Activated naive CD8-positive, alpha-beta T cell treated with anti-CD3 and anti-CD28 coated beads, Interleukin-2, amount 50 U/mL, for 24 hours (primary cell): ENCODE measurements at regions not wholly inside any gene's neighbourhood (a gene's known extent, or its start where the extent isn't known, plus 50 kb on each side); places are given as distances from the start of the nearest gene placed in this dataset.

Experiments
- ATAC-seq: fragments of 150-1000 bp; cut with Tn5 transposase; one replicate; pipeline ENCODE4 v1.10.0; 2021
- DNase-seq: peaks from one replicate; pipeline ENCODE4 v3.0.0; 2021
- H3K27ac Mint-ChIP-seq: one replicate; pipeline ENCODE4 v1.8.0; 2021; ENCODE audit warnings: mild to moderate bottlenecking, mixed read lengths
- H3K27me3 Mint-ChIP-seq: one replicate; pipeline ENCODE4 v1.8.0; 2021; ENCODE audit warnings: mixed read lengths
- H3K36me3 Mint-ChIP-seq: one replicate; pipeline ENCODE4 v1.8.0; 2021; ENCODE audit warnings: low read depth, mixed read lengths
- H3K4me1 Mint-ChIP-seq: one replicate; pipeline ENCODE4 v1.8.0; 2021; ENCODE audit warnings: mixed read lengths
- H3K4me3 Mint-ChIP-seq: one replicate; pipeline ENCODE4 v1.8.0; 2021; ENCODE audit warnings: mild to moderate bottlenecking, moderate library complexity, mixed read lengths
- H3K9me3 Mint-ChIP-seq: one replicate; pipeline ENCODE4 v1.8.0; 2021; ENCODE audit warnings: mixed read lengths

DNA sequence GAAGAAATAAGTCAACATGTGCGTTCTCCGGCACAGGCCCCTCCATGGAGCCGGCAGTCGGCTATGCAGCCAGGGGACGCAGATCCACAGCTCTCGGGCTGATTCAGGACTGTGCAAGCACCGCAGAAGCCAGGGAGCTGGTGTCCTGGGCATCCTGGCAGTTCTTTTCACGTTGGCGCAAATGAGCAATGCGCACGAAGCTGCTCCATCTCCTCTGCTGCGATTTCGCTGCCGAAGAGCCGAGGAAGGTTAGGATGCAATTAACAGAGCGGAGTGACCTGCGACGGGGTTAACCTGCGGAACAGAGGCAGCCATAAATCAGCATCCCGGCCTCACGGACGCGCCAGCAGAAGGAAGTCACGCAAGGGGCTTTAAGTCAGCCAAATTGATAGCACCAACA lies 107.1 kb upstream of the POU3F3 start:
- Mint-ChIP-seq H3K4me1 (no peaks in the 10 kb centered on the region), H3K27me3 (no peaks in the 10 kb centered on the region), H3K27ac (no peak overlapping the region), H3K9me3 (no peaks in the 10 kb centered on the region), H3K4me3 (no peak overlapping the region), H3K36me3 (no peaks in the 10 kb centered on the region)
- ATAC-seq: no peak
- no peak for DNase-seq

DNA sequence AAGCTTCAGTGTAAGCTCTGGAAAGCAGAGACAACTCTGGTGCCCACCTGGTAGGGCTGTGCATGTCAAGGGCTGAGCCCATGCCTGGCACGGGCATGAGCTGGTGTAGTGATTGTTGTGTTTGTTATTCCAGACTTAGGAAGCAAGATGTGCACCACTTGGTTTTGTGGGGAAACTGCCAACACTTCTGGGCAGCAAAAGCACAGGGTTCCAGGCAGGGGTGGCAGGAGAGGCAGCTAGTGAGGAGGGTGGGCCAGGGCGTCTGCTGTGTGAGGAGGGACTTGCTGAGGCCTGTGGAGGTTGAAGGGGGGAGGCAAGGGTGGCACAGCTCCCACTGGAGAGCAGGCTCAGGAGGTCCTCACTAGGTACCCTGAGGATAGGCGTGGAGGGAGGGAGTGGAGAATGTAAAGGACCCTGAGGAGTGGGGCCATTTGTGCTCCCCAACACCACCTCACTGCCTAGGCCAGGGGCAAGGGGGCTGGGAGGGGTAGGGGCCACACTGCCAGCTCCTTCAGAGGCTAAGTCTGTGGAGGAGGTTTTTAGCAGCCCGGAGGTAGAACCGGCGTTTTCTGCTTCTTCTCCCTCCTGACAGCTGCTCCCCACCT lies 104.0 kb upstream of the POU3F3 start:
- Mint-ChIP-seq H3K36me3 (no peaks in the 10 kb centered on the region), H3K4me1 (no peaks in the 10 kb centered on the region), H3K9me3 (no peaks in the 10 kb centered on the region), H3K27me3 (no peaks in the 10 kb centered on the region), H3K27ac (no peak overlapping the region), H3K4me3 (no peak overlapping the region)
- no peak for ATAC-seq
- no peak for DNase-seq

DNA sequence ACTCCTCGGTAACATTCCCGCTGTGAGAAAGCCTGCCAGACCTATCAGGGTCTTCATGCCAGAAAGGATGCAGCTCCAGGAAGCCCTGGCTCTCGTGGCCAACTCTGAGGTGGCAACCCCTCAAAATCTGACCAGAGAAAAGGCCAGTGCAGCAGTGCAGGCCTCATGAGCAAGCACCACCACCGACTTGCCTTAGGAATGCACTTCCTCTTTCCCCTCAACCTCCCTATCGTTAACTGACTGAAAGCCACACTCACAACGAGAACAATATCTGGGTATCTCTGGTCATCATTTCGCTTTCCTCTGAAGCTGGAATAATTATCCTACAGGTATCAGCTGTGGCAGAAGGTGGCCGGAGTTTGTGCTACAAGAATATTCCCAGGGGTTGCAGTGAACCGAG lies 101.4 kb upstream of the POU3F3 start:
- H3K27ac Mint-ChIP-seq: no peak overlapping the region
- no peaks in the 10 kb centered on the region for H3K9me3 Mint-ChIP-seq
- no peaks in the 10 kb centered on the region for H3K27me3 Mint-ChIP-seq
- no peak overlapping the region for H3K4me3 Mint-ChIP-seq
- H3K4me1 Mint-ChIP-seq: no peaks in the 10 kb centered on the region
- no peak for ATAC-seq
- no peak for DNase-seq
- H3K36me3 Mint-ChIP-seq: no peaks in the 10 kb centered on the region

DNA sequence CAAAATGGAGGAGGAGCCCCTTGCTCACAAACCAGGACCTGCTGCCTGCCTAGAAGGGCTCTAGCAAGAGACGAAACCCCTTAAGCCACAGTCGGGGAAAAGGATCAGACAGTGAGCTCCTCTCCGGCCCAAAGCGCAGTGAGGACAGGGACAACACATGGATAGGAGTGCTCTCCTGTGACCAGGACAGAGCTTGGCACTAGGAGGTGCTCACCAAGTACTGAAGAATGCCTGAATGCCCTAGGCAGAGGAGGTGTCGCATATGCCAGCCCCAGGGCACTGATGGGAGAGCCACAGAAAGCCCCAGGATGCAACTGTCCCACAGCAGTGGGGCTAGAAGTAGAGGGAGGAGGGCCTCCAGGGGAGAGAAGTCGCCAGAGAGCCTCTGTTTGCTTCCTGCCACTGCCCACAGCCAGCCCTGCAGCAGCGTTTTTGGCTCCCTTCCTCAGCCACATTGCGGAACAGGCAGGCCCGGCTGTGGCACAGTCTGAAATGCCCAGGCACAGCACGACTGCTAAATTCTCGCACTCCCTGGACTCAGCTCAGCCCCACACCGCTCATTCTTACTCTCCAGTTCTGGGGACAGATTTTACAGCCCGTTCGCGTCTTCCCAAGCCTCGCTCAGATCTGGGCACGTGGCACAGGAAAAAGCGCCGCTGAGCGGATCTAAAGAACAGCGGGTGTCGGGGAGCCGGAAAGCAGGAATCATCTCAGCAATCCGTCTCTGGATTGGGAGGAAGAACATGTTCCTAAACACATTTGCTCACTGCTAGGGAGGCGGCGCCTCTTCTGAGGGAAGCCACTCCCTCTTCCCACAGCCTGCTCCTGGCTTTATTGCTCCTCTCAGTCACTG lies 98.7 kb upstream of the POU3F3 start:
- H3K27me3 Mint-ChIP-seq: no peaks in the 10 kb centered on the region
- H3K36me3 Mint-ChIP-seq: no peaks in the 10 kb centered on the region
- no peak for ATAC-seq
- no peak overlapping the region for H3K27ac Mint-ChIP-seq
- H3K9me3 Mint-ChIP-seq: no peaks in the 10 kb centered on the region
- DNase-seq: no peak
- H3K4me1 Mint-ChIP-seq: no peaks in the 10 kb centered on the region
- no peak overlapping the region for H3K4me3 Mint-ChIP-seq

DNA sequence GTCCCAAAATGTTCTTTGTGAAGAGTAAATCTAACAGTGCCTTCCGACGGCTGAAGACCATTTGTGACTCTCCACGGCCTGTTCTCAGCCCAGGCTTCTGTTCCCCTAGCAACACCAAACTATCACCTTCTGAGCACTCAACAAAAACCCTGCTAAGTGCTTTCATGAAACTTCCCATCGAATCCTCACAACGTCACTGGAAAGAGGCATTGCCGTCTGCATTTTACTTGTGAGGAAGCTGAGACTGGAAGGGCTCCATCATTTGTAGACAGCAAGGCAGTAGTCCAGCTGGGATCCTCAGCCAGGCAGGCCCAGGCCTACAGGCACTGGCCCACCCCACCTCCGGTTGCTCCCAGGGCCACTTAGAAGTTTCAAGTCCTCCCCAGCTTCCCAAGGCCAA lies 97.8 kb upstream of the POU3F3 start:
- H3K4me1 Mint-ChIP-seq: no peaks in the 10 kb centered on the region
- H3K36me3 Mint-ChIP-seq: no peaks in the 10 kb centered on the region
- no peak overlapping the region for H3K4me3 Mint-ChIP-seq
- ATAC-seq: no peak
- no peak overlapping the region for H3K27ac Mint-ChIP-seq
- H3K9me3 Mint-ChIP-seq: no peaks in the 10 kb centered on the region
- H3K27me3 Mint-ChIP-seq: peaks cover under 1% of the 10 kb centered on the region
- no peak for DNase-seq

DNA sequence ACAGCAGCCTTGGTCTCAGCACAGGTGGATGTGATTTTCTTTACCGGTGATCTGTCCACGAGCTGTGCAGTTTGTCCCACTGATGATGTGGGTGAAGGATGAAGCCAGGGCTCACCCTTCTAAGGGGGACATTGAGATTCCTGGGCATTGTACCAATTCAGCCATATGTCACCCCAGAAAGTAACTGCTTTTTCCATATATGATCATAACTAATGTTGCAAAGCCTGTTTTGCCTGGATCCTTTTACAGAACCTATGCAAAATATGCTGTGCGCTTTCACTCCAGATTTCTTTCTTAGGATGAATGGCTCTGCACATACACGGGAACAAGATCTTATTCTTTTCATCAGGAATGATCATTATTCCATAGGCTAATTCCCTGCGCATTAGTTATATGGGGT lies 96.9 kb upstream of the POU3F3 start:
- H3K36me3 Mint-ChIP-seq: no peaks in the 10 kb centered on the region
- H3K27ac Mint-ChIP-seq: no peak overlapping the region
- H3K4me1 Mint-ChIP-seq: no peaks in the 10 kb centered on the region
- no peaks in the 10 kb centered on the region for H3K9me3 Mint-ChIP-seq
- no peak for DNase-seq
- peaks cover 3% of the 10 kb centered on the region for H3K27me3 Mint-ChIP-seq
- no peak overlapping the region for H3K4me3 Mint-ChIP-seq
- ATAC-seq: no peak

DNA sequence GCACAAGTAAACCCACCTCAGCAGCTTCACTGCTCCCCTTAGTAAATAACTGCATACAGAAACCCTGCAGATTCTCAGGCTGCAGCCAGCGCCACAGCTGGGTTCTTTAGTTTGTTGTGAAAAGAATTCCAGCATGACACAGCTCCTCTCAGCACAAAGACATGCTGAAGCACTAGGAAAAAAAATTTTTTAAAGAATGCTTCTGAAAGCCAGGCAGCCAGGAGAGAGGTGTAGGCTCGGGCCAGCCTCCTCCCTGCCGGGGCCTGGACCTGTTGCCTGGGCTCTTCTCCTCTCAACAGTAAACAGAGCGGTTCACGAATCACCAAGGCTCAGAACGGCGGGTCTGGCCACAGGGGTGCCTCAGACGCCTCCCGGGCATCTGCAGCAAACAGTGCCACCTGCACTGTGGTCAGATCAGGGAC lies 95.7 kb upstream of the POU3F3 start:
- no peaks in the 10 kb centered on the region for H3K9me3 Mint-ChIP-seq
- H3K36me3 Mint-ChIP-seq: no peaks in the 10 kb centered on the region
- no peak overlapping the region for H3K27ac Mint-ChIP-seq

DNA sequence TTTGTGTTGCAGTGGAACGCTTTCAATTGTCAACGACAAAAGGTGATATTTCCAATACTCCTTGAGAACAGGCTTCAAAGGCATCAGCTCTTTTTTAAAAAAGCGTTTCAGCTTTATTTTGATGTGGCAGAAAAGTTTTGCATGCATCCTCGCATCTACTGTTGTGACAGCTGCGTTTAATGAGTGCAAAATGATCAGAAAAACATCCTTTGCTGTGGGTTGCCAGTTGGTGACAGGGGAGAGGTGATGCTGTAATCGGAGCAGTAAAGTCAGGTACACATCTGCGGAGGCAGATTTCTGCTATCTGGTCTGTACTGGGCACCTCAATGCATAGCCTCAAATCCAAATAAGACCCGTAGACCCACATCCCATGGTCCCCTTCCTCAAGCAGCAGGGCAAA lies 91.9 kb upstream of the POU3F3 start:
- H3K4me3 Mint-ChIP-seq: no peak overlapping the region
- H3K27ac Mint-ChIP-seq: no peak overlapping the region
- H3K27me3 Mint-ChIP-seq: peaks cover 4% of the 10 kb centered on the region

More for the DNA sequence above, 95.7 kb upstream of the POU3F3 start:
- H3K4me3 Mint-ChIP-seq: no peak overlapping the region
- ATAC-seq (no peak), DNase-seq (no peak)
- peaks cover 4% of the 10 kb centered on the region for H3K27me3 Mint-ChIP-seq
- no peaks in the 10 kb centered on the region for H3K4me1 Mint-ChIP-seq

DNA sequence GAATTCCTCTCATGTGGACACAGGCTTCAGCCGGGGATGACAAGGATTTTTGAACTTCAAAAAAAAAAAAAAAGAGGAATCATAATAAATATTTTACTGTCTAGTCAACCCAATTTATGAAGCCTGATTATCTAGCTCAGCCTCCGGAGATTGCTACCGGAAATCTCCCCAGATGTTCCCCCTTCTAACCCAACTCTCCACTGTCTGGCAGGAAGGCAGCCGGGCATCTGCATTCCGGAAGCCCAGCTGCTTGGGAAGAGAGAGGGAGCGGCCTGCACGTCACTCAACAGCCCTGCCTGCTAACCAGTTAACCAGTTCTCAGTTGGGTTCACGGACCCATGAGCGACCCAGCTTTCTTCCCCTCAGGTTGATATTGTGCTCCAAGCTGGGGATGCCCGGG lies 87.2 kb upstream of the POU3F3 start:
- DNase-seq: no peak
- no peak overlapping the region for H3K4me3 Mint-ChIP-seq
- peaks cover 3% of the 10 kb centered on the region for H3K9me3 Mint-ChIP-seq
- no peak overlapping the region for H3K27ac Mint-ChIP-seq
- no peak for ATAC-seq
- H3K36me3 Mint-ChIP-seq: no peaks in the 10 kb centered on the region
- H3K4me1 Mint-ChIP-seq: no peaks in the 10 kb centered on the region
- peaks cover 2% of the 10 kb centered on the region for H3K27me3 Mint-ChIP-seq

More for the DNA sequence above, 91.9 kb upstream of the POU3F3 start:
- H3K9me3 Mint-ChIP-seq: no peaks in the 10 kb centered on the region
- no peak for DNase-seq
- no peaks in the 10 kb centered on the region for H3K36me3 Mint-ChIP-seq
- H3K4me1 Mint-ChIP-seq: no peaks in the 10 kb centered on the region
- ATAC-seq: no peak

DNA sequence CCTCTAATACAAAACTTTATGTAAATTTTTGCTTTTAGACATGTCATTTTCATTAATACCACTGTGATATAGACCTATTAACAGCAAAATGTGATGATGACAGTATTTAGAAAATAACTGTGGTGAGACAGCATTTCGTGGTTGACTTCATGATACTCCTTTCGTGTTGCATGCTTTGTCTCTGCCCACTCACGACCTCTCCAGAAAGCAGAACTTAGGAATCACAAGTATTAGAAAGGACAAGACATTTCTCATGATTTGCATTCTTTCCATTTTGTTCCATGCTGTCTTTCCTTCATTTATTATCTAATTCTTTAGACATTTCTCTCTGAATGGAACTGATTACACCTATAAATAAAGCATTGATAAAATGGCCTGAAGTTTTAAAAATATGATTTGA lies 85.2 kb upstream of the POU3F3 start:
- ATAC-seq (no peak), DNase-seq (no peak)
- Mint-ChIP-seq H3K9me3 (peaks cover 3% of the 10 kb centered on the region), H3K4me3 (no peak overlapping the region), H3K4me1 (no peaks in the 10 kb centered on the region), H3K27me3 (no peaks in the 10 kb centered on the region), H3K27ac (no peak overlapping the region), H3K36me3 (no peaks in the 10 kb centered on the region)

DNA sequence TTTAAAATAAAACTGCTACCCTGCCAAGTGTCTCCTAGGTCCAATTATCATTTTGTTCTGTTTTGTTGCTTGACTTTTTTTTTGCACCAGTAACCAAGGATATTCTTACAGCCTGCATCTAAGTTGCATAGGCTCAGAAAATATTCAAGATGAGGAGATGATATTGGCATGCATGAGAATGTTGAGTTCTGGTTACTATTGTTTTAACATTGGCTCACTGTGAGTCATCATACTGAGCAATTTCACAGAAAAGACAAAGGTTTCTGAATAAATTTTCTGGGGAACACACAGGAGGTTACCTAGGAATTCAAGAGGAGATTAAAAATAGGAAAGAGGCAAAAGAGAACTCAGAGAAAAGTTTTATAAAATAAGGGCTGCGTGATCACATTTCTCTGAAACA lies 84.8 kb upstream of the POU3F3 start:
- peaks cover 3% of the 10 kb centered on the region for H3K9me3 Mint-ChIP-seq
- no peaks in the 10 kb centered on the region for H3K27me3 Mint-ChIP-seq
- no peak overlapping the region for H3K4me3 Mint-ChIP-seq
- DNase-seq (no peak), ATAC-seq (no peak)
- no peak overlapping the region for H3K27ac Mint-ChIP-seq
- no peaks in the 10 kb centered on the region for H3K36me3 Mint-ChIP-seq
- no peaks in the 10 kb centered on the region for H3K4me1 Mint-ChIP-seq

DNA sequence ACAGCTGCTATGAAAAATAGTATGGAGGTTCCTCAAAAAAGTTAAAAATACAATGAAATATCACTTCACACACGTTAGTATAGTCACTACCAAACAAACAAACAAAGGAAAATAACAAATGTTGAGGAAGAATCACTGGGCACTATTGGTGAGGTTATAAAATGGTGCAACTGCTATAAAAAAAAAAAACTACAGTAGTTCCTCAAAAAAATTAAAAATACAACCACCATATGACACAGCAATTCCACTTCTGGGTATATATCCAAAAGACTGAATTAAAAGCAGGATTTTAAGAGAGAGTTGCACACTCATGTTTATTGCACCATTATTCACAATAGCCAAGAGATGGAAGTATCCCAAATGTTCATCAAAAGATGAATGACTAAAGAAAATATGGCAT lies 80.9 kb upstream of the POU3F3 start:
- no peak for DNase-seq
- no peaks in the 10 kb centered on the region for H3K4me1 Mint-ChIP-seq
- no peak overlapping the region for H3K27ac Mint-ChIP-seq
- H3K27me3 Mint-ChIP-seq: peaks cover 1% of the 10 kb centered on the region
- H3K36me3 Mint-ChIP-seq: no peaks in the 10 kb centered on the region
- ATAC-seq: no peak
- no peak overlapping the region for H3K4me3 Mint-ChIP-seq
- H3K9me3 Mint-ChIP-seq: peaks cover 3% of the 10 kb centered on the region

DNA sequence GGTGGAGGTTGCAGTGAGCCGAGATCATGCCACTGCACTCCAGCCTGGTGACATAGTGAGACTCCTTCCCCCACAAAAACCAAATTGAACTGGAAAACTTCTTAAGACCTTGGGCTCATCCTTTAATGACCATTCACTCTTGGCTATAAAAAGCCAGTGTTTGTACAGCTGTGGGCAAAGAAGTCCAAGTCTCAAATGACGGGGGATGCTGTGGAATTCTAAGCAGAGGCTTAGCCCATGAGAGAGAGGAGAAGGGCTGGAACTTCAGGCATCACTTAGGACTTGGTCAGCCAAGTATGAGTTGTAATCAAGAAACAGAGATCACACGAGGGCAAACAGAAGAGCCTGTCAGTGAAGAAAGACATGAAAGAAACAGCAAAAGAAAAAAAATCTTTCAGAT lies 79.3 kb upstream of the POU3F3 start:
- Mint-ChIP-seq H3K4me3 (no peak overlapping the region), H3K36me3 (no peaks in the 10 kb centered on the region), H3K9me3 (peaks cover 3% of the 10 kb centered on the region), H3K27ac (no peak overlapping the region), H3K4me1 (no peaks in the 10 kb centered on the region), H3K27me3 (peaks cover 1% of the 10 kb centered on the region)
- ATAC-seq (no peak), DNase-seq (no peak)

DNA sequence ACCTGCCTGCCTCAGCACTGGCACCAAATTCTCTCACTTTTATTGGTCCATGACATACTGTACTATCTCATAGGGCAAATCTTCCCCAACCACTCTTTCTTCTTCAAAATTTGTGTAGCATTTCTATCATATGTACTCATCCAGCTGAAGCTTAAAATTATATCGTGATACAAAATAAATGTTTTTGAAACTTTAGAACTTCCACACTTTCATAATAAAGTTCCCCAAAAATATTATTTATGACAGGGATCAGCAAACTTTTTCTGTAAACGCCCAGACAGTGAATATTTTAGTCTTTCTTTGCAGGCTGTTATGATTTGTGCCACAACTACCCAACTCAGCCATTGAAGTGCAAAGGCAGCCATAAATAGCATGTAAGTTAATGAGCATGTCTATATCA lies 76.2 kb upstream of the POU3F3 start:
- H3K9me3 Mint-ChIP-seq: no peaks in the 10 kb centered on the region
- H3K4me3 Mint-ChIP-seq: no peak overlapping the region
- H3K27me3 Mint-ChIP-seq: peaks cover 1% of the 10 kb centered on the region
- H3K36me3 Mint-ChIP-seq: no peaks in the 10 kb centered on the region
- ATAC-seq (no peak), DNase-seq (no peak)
- no peak overlapping the region for H3K27ac Mint-ChIP-seq
- no peaks in the 10 kb centered on the region for H3K4me1 Mint-ChIP-seq

DNA sequence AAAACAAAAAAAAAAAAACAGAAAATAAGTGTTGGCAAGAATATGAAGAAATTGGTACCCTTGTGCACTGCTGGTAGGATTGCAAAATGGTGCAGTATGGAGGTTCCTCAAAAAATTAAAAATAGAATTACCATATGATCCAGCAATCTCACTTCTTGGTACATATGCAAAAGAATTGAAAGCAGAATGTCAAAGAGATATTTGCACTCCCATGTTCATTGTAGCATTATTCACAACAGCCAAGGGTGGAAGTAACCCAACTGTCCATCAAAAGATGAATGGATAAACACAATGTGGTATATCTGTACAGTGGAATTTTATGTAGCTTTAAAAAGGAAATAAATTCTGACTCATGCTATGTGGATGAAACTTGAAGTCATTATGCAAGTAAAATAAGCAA lies 72.8 kb upstream of the POU3F3 start:
- no peak for ATAC-seq
- Mint-ChIP-seq H3K4me1 (no peaks in the 10 kb centered on the region), H3K36me3 (no peaks in the 10 kb centered on the region)

More for the DNA sequence above, 72.8 kb upstream of the POU3F3 start:
- H3K27me3 Mint-ChIP-seq: no peaks in the 10 kb centered on the region
- H3K9me3 Mint-ChIP-seq: no peaks in the 10 kb centered on the region
- no peak overlapping the region for H3K4me3 Mint-ChIP-seq
- H3K27ac Mint-ChIP-seq: no peak overlapping the region
- DNase-seq: no peak
